ENCODE measurements at regions not wholly inside any gene's neighbourhood (a gene's known extent, or its start where the extent isn't known, plus 50 kb on each side); places are given as distances from the start of the nearest gene placed in this dataset.

DNA sequence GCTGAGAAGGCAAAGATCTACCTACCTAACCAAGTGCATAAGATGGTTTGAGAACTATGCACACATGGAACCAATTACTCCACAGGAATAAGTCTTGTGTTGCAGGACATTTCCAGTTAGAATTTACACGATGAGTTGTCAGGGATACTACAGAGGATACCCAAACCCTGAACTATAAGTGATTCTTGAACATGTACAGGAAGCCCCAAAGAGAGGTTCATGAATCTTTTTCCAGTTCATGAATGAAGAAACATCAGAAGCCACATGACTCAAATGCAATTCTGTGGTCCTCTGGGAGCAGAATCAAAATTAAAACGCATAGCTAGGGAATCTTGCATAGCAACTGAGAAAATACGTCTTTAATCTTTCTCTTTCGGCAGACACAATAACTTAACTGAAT is 114.1 kb upstream of the LMCD1 start:
- TF ChIP-seq POLR2A (IDR thresholded peaks at IDR 0.05): no peak
- TF ChIP-seq EP300 (IDR thresholded peaks at IDR 0.05): no peak
- no peak for TF ChIP-seq CTCF (IDR thresholded peaks at IDR 0.05)
- TF ChIP-seq POLR2AphosphoS5 (IDR thresholded peaks at IDR 0.05): no peak
- ATAC-seq (ENCODE audit: low FRiP score in 2 of 2) (no peak), DNase-seq (no peak)
- no peaks in the 10 kb centered on the region for H3K9me3 ChIP-seq
- H3K4me3 ChIP-seq: no peak overlapping the region
- H3K27ac ChIP-seq: no peak overlapping the region
- H3K4me1 ChIP-seq: no peaks in the 10 kb centered on the region
- no peaks in the 10 kb centered on the region for H3K27me3 ChIP-seq
- 74 to 89% methylated on average over 4 of the region's 4 CpGs for WGBS, 2 donors
- no peaks in the 10 kb centered on the region for H3K36me3 ChIP-seq

DNA sequence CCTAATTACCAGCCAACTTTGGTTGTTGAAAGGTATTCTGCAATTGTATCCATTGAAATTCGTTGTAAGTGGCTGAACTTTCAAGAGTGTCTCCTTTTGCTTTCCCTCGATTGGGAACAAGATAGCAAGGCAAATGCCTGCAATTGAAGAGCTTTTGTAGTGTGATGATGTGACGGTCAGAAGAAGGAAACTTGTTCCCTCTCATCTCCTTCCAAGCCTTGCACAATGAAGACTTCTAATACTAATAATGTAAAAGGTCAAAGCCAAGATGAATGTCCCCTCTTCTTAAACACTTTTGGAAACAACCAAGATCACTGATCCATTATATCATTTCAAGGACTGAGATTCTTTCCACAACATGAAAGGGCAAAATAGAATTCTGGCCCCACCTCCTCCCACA is 101.9 kb upstream of the LMCD1 start:
- TF ChIP-seq CTCF (IDR thresholded peaks at IDR 0.05) (no peak), POLR2A (IDR thresholded peaks at IDR 0.05) (no peak), EP300 (IDR thresholded peaks at IDR 0.05) (no peak), POLR2AphosphoS5 (IDR thresholded peaks at IDR 0.05) (no peak)
- no peaks in the 10 kb centered on the region for H3K27me3 ChIP-seq
- no peak for ATAC-seq (ENCODE audit: low FRiP score in 2 of 2)
- H3K27ac ChIP-seq: no peak overlapping the region
- no peaks in the 10 kb centered on the region for H3K4me1 ChIP-seq
- H3K36me3 ChIP-seq: no peaks in the 10 kb centered on the region
- no peak overlapping the region for H3K4me3 ChIP-seq
- WGBS, 2 donors: 54 to 62% methylated on average over 3 of the region's 3 CpGs
- DNase-seq: no peak
- no peaks in the 10 kb centered on the region for H3K9me3 ChIP-seq

- 71 to 83% methylated on average over 1 of the region's 1 CpG for WGBS, 2 donors
- Histone ChIP-seq H3K4me3 (no peak overlapping the region), H3K27me3 (no peaks in the 10 kb centered on the region), H3K27ac (no peak overlapping the region), H3K36me3 (no peaks in the 10 kb centered on the region), H3K9me3 (peaks cover 0 to 3% (median 0%) of the 10 kb centered on the region in 4 donors), H3K4me1 (no peaks in the 10 kb centered on the region)
- ATAC-seq (ENCODE audit: low FRiP score in 2 of 2) (no peak), DNase-seq (no peak)
- no peak for TF ChIP-seq EP300 (IDR thresholded peaks at IDR 0.05)
- TF ChIP-seq POLR2A (IDR thresholded peaks at IDR 0.05): no peak
- TF ChIP-seq CTCF (IDR thresholded peaks at IDR 0.05): no peak
These were observed 100.7 kb upstream of the LMCD1 start for GRCh38 chr3:8400911-8401310.

GRCh38 chr3:8403996-8404395 is 97.6 kb upstream of the LMCD1 start:
- Histone ChIP-seq H3K27me3 (no peaks in the 10 kb centered on the region), H3K27ac (no peak overlapping the region)
- TF ChIP-seq CTCF (IDR thresholded peaks at IDR 0.05): no peak
- TF ChIP-seq EP300 (IDR thresholded peaks at IDR 0.05): no peak
- TF ChIP-seq POLR2AphosphoS5 (IDR thresholded peaks at IDR 0.05): no peak

DNA sequence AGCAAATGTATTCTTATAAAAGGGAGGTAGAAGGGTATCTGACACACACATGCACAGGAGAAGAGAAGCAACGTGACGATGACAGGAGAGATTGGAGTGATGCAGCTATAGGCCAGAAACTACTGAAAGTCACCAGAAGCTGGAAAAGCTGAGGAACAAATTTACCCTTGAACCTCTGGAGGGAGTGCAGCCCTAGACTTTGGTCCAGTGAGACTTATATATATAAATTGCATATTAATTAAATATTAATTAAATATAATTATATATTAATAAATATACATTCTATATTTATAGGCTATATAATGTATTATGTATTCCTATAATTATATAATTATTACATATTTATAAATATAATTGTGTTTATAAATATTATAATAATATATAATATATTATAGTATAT is 96.5 kb upstream of the LMCD1 start:
- Histone ChIP-seq H3K9me3 (peaks cover 0 to 6% (median 2%) of the 10 kb centered on the region in 4 donors), H3K27me3 (no peaks in the 10 kb centered on the region), H3K36me3 (no peaks in the 10 kb centered on the region), H3K4me1 (no peaks in the 10 kb centered on the region), H3K27ac (no peak overlapping the region), H3K4me3 (no peak overlapping the region)
- TF ChIP-seq POLR2AphosphoS5 (IDR thresholded peaks at IDR 0.05) (no peak), EP300 (IDR thresholded peaks at IDR 0.05) (no peak)
- ATAC-seq (ENCODE audit: low FRiP score in 2 of 2): no peak
- DNase-seq: no peak
- 93 to 99% methylated on average over 2 of the region's 2 CpGs for WGBS, 2 donors

More at GRCh38 chr3:8403996-8404395, 97.6 kb upstream of the LMCD1 start:
- WGBS, 2 donors: 97% methylated on average over 1 of the region's 1 CpG
- Histone ChIP-seq H3K36me3 (no peaks in the 10 kb centered on the region), H3K9me3 (peaks cover 0 to 6% (median 2%) of the 10 kb centered on the region in 4 donors), H3K4me1 (no peaks in the 10 kb centered on the region), H3K4me3 (no peak overlapping the region)
- ATAC-seq (ENCODE audit: low FRiP score in 2 of 2) (no peak), DNase-seq (no peak)

Data from upper lobe of left lung (tissue), 6 donors.